Uterus (tissue), 3 donors: ENCODE measurements at regions not wholly inside any gene's neighbourhood (a gene's known extent, or its start where the extent isn't known, plus 50 kb on each side); places are given as distances from the start of the nearest gene placed in this dataset.
"Not testable (repeated sequence)": the region's sequence is repeated elsewhere in the genome, so short reads cannot be mapped to it uniquely, and the experiment has no call there.

ENCODE experiments used
- DNase-seq, 2 donors: peaks; one replicate each; pipeline ENCODE4 v3.0.0-alpha.2; 2019 to 2020
- H3K27ac ChIP-seq, 2 donors: fragments of 200-600 bp; sonication (generic); 1 replicate in 1 of 2; 2 replicates in 1 of 2; pipeline ENCODE4 v1.5.1; 2016 to 2018
- H3K27me3 ChIP-seq, 2 donors: fragments of 200-600 bp; sonication (generic); one replicate each; pipeline ENCODE4 v1.5.1; 2018 to 2019; ENCODE audit warnings: control low read depth in 1 of 2
- H3K36me3 ChIP-seq, 2 donors: fragments of 200-600 bp; sonication (generic); one replicate each; pipeline ENCODE4 v1.5.1; 2019; ENCODE audit warnings: control low read depth in 1 of 2
- H3K4me1 ChIP-seq, 2 donors: fragments of 200-600 bp; sonication (generic); one replicate each; pipeline ENCODE4 v1.5.1; 2018 to 2019; ENCODE audit warnings: control low read depth in 1 of 2
- H3K4me3 ChIP-seq, 2 donors: fragments of 200-600 bp; sonication (generic); 1 replicate in 1 of 2; 2 replicates in 1 of 2; pipeline ENCODE4 v1.5.1; 2018 to 2019; ENCODE audit warnings: mild to moderate bottlenecking in 1 of 2
- H3K9me3 ChIP-seq, 2 donors: fragments of 200-600 bp; sonication (generic); one replicate each; pipeline ENCODE4 v1.5.1; 2019; ENCODE audit warnings: control low read depth in 1 of 2
- CTCF ChIP-seq, 4 experiments: fragments of 200-600 bp in 2 of 4; fragments of 450-650 bp in 2 of 4; sonication (generic) in 2 of 4; IDR thresholded peaks; one replicate each; pipeline ENCODE4 v1.5.1; 2016 to 2019; ENCODE audit warnings: antibody characterized with exemption in 4 of 4, mild to moderate bottlenecking in 2 of 4, moderate library complexity in 1 of 4
- POLR2A ChIP-seq, 2 donors: fragments of 450-650 bp; IDR thresholded peaks; one replicate each; pipeline ENCODE4 v1.6.1; 2016; ENCODE audit warnings: antibody characterized with exemption in 2 of 2, mild to moderate bottlenecking in 1 of 2, moderate library complexity in 1 of 2
- intact Hi-C: fragments of 100-400 bp; cut with DNase I; formaldehyde crosslinking; loops from one replicate; pipeline ENCODE4 v1.15.1; 2023; ENCODE audit warnings: low total_unique reads
- donor health status: DM: yes; HTN: yes; CAD: no.

- Histone ChIP-seq H3K4me1 (no peaks in the 10 kb centered on the region), H3K27me3 (no peaks in the 10 kb centered on the region), H3K9me3 (no peaks in the 10 kb centered on the region), H3K4me3 (no peak overlapping the region), H3K36me3 (no peaks in the 10 kb centered on the region), H3K27ac (no peak overlapping the region)
- DNase-seq, result no peak
- intact Hi-C loops, result no loop called here
- TF ChIP-seq CTCF (IDR thresholded peaks at IDR 0.05) (no peak), POLR2A (IDR thresholded peaks at IDR 0.05) (no peak)
Observed at GRCh38 chr12:59365133-59365532, 230.7 kb upstream of the SLC16A7 start.

GRCh38 chr12:59357811-59358210 is 238.0 kb upstream of the SLC16A7 start:
- Histone ChIP-seq H3K27me3 (no peaks in the 10 kb centered on the region), H3K4me1 (no peaks in the 10 kb centered on the region), H3K9me3 (no peaks in the 10 kb centered on the region), H3K27ac (no peak overlapping the region), H3K4me3 (no peak overlapping the region), H3K36me3 (no peaks in the 10 kb centered on the region)
- intact Hi-C loops, result no loop called here
- no peak for DNase-seq
- no peak for TF ChIP-seq CTCF (IDR thresholded peaks at IDR 0.05)
- TF ChIP-seq POLR2A (IDR thresholded peaks at IDR 0.05), result no peak

DNA sequence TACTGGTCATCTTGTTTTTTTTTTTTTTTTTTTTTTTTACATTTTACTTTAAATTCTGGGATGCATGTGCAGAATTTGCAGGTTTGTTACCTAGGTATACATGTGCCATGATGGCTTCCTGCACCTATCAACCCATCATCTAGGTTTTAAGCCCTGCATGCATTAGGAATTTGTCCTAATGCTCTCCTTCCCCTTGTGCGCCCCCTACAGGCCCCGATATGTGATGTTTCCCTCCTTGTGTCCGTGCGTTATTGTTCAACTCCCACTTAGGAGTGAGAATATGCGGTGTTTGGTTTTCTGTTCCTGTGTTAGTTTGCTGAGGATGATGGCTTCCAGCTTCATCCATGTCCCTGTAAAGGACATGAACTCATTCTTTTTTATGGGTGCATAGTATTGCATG is 249.6 kb upstream of the SLC16A7 start:
- H3K36me3 ChIP-seq, H3K27me3 ChIP-seq, DNase-seq, H3K27ac ChIP-seq, H3K4me3 ChIP-seq, H3K9me3 ChIP-seq, H3K4me1 ChIP-seq, intact Hi-C loops: not testable (repeated sequence)

- Histone ChIP-seq H3K9me3 (no peaks in the 10 kb centered on the region), H3K27ac (no peak overlapping the region), H3K4me3 (no peak overlapping the region), H3K27me3 (no peaks in the 10 kb centered on the region), H3K4me1 (no peaks in the 10 kb centered on the region), H3K36me3 (no peaks in the 10 kb centered on the region)
- intact Hi-C loops, result no loop called here
- TF ChIP-seq POLR2A (IDR thresholded peaks at IDR 0.05), result no peak
- no peak for TF ChIP-seq CTCF (IDR thresholded peaks at IDR 0.05)
- DNase-seq, result no peak
Observed at GRCh38 chr12:59345406-59345805, 250.4 kb upstream of the SLC16A7 start.

DNA sequence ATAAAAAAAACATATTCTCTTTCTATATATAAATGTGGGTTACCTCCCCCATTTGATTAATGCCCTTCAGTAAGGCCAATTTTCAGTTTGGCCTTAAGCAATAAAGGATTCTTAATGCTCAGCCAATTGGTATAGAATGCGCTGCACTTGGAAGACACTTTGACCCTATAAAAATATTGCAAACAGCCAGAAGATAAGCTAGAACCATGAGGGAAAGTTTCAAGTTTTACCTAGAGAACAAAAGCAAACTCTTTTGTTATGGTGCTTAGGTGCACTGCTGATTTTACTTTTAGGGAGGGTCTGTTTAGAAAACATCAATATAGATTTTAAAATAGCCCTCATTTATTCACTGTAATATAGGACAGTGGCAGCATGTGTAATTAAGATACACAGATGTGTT is 251.6 kb upstream of the SLC16A7 start:
- no peaks in the 10 kb centered on the region for H3K27me3 ChIP-seq
- intact Hi-C loops, result no loop called here
- DNase-seq, result no peak

More for the DNA sequence above, 251.6 kb upstream of the SLC16A7 start:
- H3K4me3 ChIP-seq, result no peak overlapping the region
- H3K27ac ChIP-seq, result no peak overlapping the region
- no peaks in the 10 kb centered on the region for H3K9me3 ChIP-seq
- no peaks in the 10 kb centered on the region for H3K4me1 ChIP-seq
- no peak for TF ChIP-seq CTCF (IDR thresholded peaks at IDR 0.05)
- TF ChIP-seq POLR2A (IDR thresholded peaks at IDR 0.05), result no peak
- no peaks in the 10 kb centered on the region for H3K36me3 ChIP-seq
